ENCODE measurements at regions not wholly inside any gene's neighbourhood (a gene's known extent, or its start where the extent isn't known, plus 50 kb on each side); places are given as distances from the start of the nearest gene placed in this dataset.

- WGBS, 2 donors: 43 to 80% methylated on average over 1 of the region's 1 CpG
- no peak overlapping the region for H3K4me3 ChIP-seq
- H3K36me3 ChIP-seq (replicated peaks in 1 of 2; ENCODE audit: insufficient read depth in 1 of 2, low read depth in 2 of 2): no peaks in the 10 kb centered on the region
- H3K27me3 ChIP-seq: no peaks in the 10 kb centered on the region
- no peaks in the 10 kb centered on the region for H3K4me1 ChIP-seq
- H3K27ac ChIP-seq: no peak overlapping the region
- ATAC-seq (no peak), DNase-seq (no peak)
- intact Hi-C loops (cut with DNase I): no loop called here
- TF ChIP-seq CTCF (IDR thresholded peaks at IDR 0.05) (no peak), POLR2A (IDR thresholded peaks at IDR 0.05) (no peak)
- H3K9me3 ChIP-seq: no peaks in the 10 kb centered on the region
Measured at GRCh38 chr5:75965292-75965691, 117.9 kb upstream of the SV2C start.

- H3K4me3 ChIP-seq: no peak overlapping the region
- ATAC-seq: no peak
- H3K27ac ChIP-seq: no peak overlapping the region
- H3K27me3 ChIP-seq: no peaks in the 10 kb centered on the region
- no peaks in the 10 kb centered on the region for H3K9me3 ChIP-seq
- peak in 1 of 4 donors; percentile 2 for DNase-seq
- TF ChIP-seq POLR2A (IDR thresholded peaks at IDR 0.05) (no peak), CTCF (IDR thresholded peaks at IDR 0.05) (no peak)
- no peaks in the 10 kb centered on the region for H3K4me1 ChIP-seq
- intact Hi-C loops (cut with DNase I): no loop called here
- 68 to 78% methylated on average over 2 of the region's 2 CpGs for WGBS, 2 donors
- no peaks in the 10 kb centered on the region for H3K36me3 ChIP-seq (replicated peaks in 1 of 2; ENCODE audit: insufficient read depth in 1 of 2, low read depth in 2 of 2)
Measured at GRCh38 chr5:75964008-75964407, 119.2 kb upstream of the SV2C start.

GRCh38 chr5:75963554-75963953 is 119.6 kb upstream of the SV2C start:
- H3K9me3 ChIP-seq: no peaks in the 10 kb centered on the region
- no peaks in the 10 kb centered on the region for H3K4me1 ChIP-seq
- no peak overlapping the region for H3K4me3 ChIP-seq
- 61 to 73% methylated on average over 2 of the region's 2 CpGs for WGBS, 2 donors
- ATAC-seq (no peak), DNase-seq (no peak)
- H3K36me3 ChIP-seq (replicated peaks in 1 of 2; ENCODE audit: insufficient read depth in 1 of 2, low read depth in 2 of 2): no peaks in the 10 kb centered on the region
- no peaks in the 10 kb centered on the region for H3K27me3 ChIP-seq
- TF ChIP-seq POLR2A (IDR thresholded peaks at IDR 0.05): no peak
- H3K27ac ChIP-seq: no peak overlapping the region
- intact Hi-C loops (cut with DNase I): no loop called here

- intact Hi-C loops (cut with DNase I): no loop called here
- DNase-seq: no peak
- Histone ChIP-seq H3K4me1 (no peaks in the 10 kb centered on the region), H3K9me3 (no peaks in the 10 kb centered on the region), H3K4me3 (no peak overlapping the region), H3K27me3 (no peaks in the 10 kb centered on the region), H3K27ac (no peak overlapping the region), H3K36me3 (replicated peaks in 1 of 2; ENCODE audit: insufficient read depth in 1 of 2, low read depth in 2 of 2) (no peaks in the 10 kb centered on the region)
- ATAC-seq: no peak
- TF ChIP-seq POLR2A (IDR thresholded peaks at IDR 0.05) (no peak), CTCF (IDR thresholded peaks at IDR 0.05) (no peak)
- WGBS, 2 donors: 57 to 65% methylated on average over 1 of the region's 1 CpG
Measured at GRCh38 chr5:75961818-75962217, 121.4 kb upstream of the SV2C start.

GRCh38 chr5:75960129-75960528 is 123.1 kb upstream of the SV2C start:
- Histone ChIP-seq H3K36me3 (replicated peaks in 1 of 2; ENCODE audit: insufficient read depth in 1 of 2, low read depth in 2 of 2) (no peaks in the 10 kb centered on the region), H3K4me1 (no peaks in the 10 kb centered on the region), H3K9me3 (no peaks in the 10 kb centered on the region), H3K4me3 (no peak overlapping the region), H3K27ac (no peak overlapping the region), H3K27me3 (no peaks in the 10 kb centered on the region)
- ATAC-seq: no peak
- TF ChIP-seq CTCF (IDR thresholded peaks at IDR 0.05) (no peak), POLR2A (IDR thresholded peaks at IDR 0.05) (no peak)
- DNase-seq: no peak
- intact Hi-C loops (cut with DNase I): no loop called here

Data from body of pancreas (tissue), 4 donors.